SH-SY5Y (cell line): ENCODE measurements at regions not wholly inside any gene's neighbourhood (a gene's known extent, or its start where the extent isn't known, plus 50 kb on each side); places are given as distances from the start of the nearest gene placed in this dataset.

Source experiments
- GATA2 ChIP-seq: IDR thresholded peaks from 2 replicates; pipeline ENCODE4 v1.6.1; 2011; ENCODE audit warnings: mild to moderate bottlenecking, low read depth, low read length
- GATA3 ChIP-seq: IDR thresholded peaks from 2 replicates; pipeline ENCODE4 v1.6.1; 2011; ENCODE audit warnings: low read depth, mild to moderate bottlenecking, low read length, moderate library complexity

- TF ChIP-seq GATA2 (no peak), GATA3 (no peak)
Measured at GRCh38 chr7:145031162-145031561, 195.3 kb upstream of the TPK1 start.
